NB4 (cell line): ENCODE measurements at regions not wholly inside any gene's neighbourhood (a gene's known extent, or its start where the extent isn't known, plus 50 kb on each side); places are given as distances from the start of the nearest gene placed in this dataset.

ENCODE experiments used
- DNase-seq: peaks from one replicate; pipeline ENCODE4 v3.0.0; 2010; ENCODE audit warnings: low read depth
- H3K4me3 ChIP-seq: one replicate; pipeline ENCODE4 v1.5.1; 2011; ENCODE audit warnings: mild to moderate bottlenecking, low read depth, low read length, moderate library complexity
- CTCF ChIP-seq: IDR thresholded peaks from one replicate; pipeline ENCODE4 v1.5.1; 2012; ENCODE audit warnings: low read depth, low read length
- MYC ChIP-seq: IDR thresholded peaks from 2 replicates; pipeline ENCODE4 v1.6.1; 2011; ENCODE audit warnings: low read depth, low read length
- POLR2A ChIP-seq: IDR thresholded peaks from 2 replicates; pipeline ENCODE4 v1.6.1; 2011; ENCODE audit warnings: mild to moderate bottlenecking; ENCODE audit not compliant: insufficient read length; ENCODE audit errors: extremely low read depth
- TF ChIP-seq, protein P1 (sequence below): IDR thresholded peaks from 2 replicates; pipeline ENCODE4 v1.6.1; 2011; ENCODE audit warnings: low read depth, low read length

- H3K4me3 ChIP-seq = no peak overlapping the region
- DNase-seq = no peak
- TF ChIP-seq POLR2A (no peak), CTCF (no peak), MYC (no peak)
- TF ChIP-seq, protein P1, sequence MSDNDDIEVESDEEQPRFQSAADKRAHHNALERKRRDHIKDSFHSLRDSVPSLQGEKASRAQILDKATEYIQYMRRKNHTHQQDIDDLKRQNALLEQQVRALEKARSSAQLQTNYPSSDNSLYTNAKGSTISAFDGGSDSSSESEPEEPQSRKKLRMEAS = no peak
Measured at GRCh38 chr13:111907341-111907880, 159.5 kb upstream of the SOX1 start.

GRCh38 chr13:111908361-111908760, 158.6 kb upstream of the SOX1 start:
- H3K4me3 ChIP-seq = no peak overlapping the region
- TF ChIP-seq CTCF = no peak
- no peak for TF ChIP-seq MYC
- TF ChIP-seq POLR2A = no peak
- TF ChIP-seq, protein P1 = no peak
- no peak for DNase-seq

DNA sequence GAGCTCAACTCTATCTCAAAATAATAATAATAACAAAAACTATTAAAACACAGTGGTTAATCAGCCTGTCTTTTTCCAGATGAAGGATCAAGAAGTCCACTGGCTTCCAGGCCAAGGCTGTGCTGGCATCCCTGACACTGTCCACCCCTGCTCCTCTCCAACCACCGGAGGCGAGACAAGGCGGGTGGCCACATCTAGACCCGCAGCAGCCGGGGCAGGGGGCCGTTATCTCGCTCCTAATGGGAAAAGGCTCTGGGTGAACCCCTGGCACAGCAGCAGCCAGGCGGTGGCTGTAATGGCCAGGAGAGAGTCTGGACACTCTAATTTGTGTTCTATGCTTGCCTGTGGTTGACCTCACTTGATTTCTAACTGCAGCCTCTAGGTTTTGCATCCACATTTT, 158.0 kb upstream of the SOX1 start:
- no peak overlapping the region for H3K4me3 ChIP-seq
- TF ChIP-seq CTCF = no peak
- no peak for TF ChIP-seq MYC
- TF ChIP-seq, protein P1 = no peak
- TF ChIP-seq POLR2A = no peak
- DNase-seq = no peak

- no peak for DNase-seq
- H3K4me3 ChIP-seq = no peak overlapping the region
- TF ChIP-seq POLR2A = no peak
- TF ChIP-seq CTCF = no peak
- TF ChIP-seq, protein P1 = no peak
- no peak for TF ChIP-seq MYC
Measured at GRCh38 chr13:111909501-111909900, 157.4 kb upstream of the SOX1 start.

DNA sequence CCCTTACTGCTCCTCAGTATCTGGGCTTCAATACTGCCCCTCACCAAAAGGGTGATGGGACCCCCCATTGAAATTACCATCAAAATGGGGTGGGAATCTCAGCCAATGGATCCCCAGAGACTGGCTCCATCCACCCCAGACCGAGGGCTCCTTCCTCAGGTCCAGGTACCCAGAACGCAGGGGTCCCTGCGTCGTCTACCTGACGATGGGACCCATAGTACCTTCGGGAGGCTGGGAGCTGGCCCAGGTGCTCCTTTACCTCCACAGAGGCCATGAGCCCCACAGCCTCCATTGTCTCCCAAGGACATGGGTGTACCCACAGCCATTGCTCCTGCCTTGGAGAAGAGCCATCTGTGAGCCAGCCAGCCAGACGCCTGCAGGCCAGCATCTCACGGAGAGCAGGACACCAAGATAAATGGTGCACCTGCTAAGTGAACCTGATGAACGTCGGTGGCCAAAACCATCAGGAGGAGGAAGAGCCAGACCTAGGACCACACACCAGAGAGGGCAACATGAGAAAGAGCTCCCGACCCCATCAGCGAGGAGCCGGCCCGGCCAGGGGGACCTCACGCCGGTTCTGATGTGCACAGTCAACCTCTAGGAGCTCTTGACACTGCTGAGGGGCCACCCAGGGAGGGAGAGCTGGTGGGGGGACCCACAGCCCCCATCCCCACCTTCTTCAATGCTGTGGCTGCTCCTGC, 156.8 kb upstream of the SOX1 start:
- no peak for DNase-seq
- no peak overlapping the region for H3K4me3 ChIP-seq
- no peak for TF ChIP-seq POLR2A
- TF ChIP-seq MYC = no peak
- TF ChIP-seq, protein P1 = no peak
- TF ChIP-seq CTCF = no peak
